ENCODE measurements at regions not wholly inside any gene's neighbourhood (a gene's known extent, or its start where the extent isn't known, plus 50 kb on each side); places are given as distances from the start of the nearest gene placed in this dataset.

- Histone ChIP-seq H3K36me3 (no peaks in the 10 kb centered on the region), H3K4me3 (ENCODE audit: low read depth, low read length) (no peak overlapping the region), H3K27me3 (no peaks in the 10 kb centered on the region), H3K9me3 (no peaks in the 10 kb centered on the region), H3K4me1 (no peaks in the 10 kb centered on the region)
- DNase-seq, result no peak
- no peak for TF ChIP-seq CTCF (IDR thresholded peaks at IDR 0.05; ENCODE audit: low read depth, low read length)
Measured at GRCh38 chr21:29413683-29414082, 115.0 kb downstream of the BACH1 start.

DNA sequence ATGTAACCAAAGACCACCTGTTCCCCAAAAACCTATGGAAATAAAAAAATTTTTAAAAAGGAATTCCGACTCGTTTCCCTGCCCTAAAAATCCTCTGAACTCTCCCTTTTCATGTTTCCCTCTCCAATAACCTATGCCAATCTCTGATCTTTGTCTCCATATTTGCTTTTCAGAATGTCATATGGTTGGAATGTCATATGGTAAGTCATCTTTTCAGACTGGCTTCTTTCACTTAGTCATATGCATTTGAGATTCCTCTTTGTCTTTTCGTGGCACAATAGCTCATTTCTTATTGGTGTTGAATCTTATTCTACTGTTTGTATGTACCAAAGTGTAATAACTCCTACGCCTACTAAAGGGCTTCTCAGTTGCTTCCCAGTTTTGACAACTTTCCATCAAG is 117.5 kb downstream of the BACH1 start:
- Histone ChIP-seq H3K27me3 (no peaks in the 10 kb centered on the region), H3K4me3 (ENCODE audit: low read depth, low read length) (no peak overlapping the region), H3K9me3 (no peaks in the 10 kb centered on the region), H3K4me1 (no peaks in the 10 kb centered on the region), H3K36me3 (no peaks in the 10 kb centered on the region)
- no peak for TF ChIP-seq CTCF (IDR thresholded peaks at IDR 0.05; ENCODE audit: low read depth, low read length)
- DNase-seq, result no peak

GRCh38 chr21:29418813-29419212 is 120.1 kb downstream of the BACH1 start:
- no peaks in the 10 kb centered on the region for H3K9me3 ChIP-seq
- H3K4me3 ChIP-seq (ENCODE audit: low read depth, low read length), result no peak overlapping the region
- no peaks in the 10 kb centered on the region for H3K36me3 ChIP-seq
- no peaks in the 10 kb centered on the region for H3K27me3 ChIP-seq
- no peak for TF ChIP-seq CTCF (IDR thresholded peaks at IDR 0.05; ENCODE audit: low read depth, low read length)
- DNase-seq, result no peak
- no peaks in the 10 kb centered on the region for H3K4me1 ChIP-seq

GRCh38 chr21:29419422-29419821 is 120.7 kb downstream of the BACH1 start:
- TF ChIP-seq CTCF (IDR thresholded peaks at IDR 0.05; ENCODE audit: low read depth, low read length), result no peak
- H3K36me3 ChIP-seq, result no peaks in the 10 kb centered on the region
- no peak overlapping the region for H3K4me3 ChIP-seq (ENCODE audit: low read depth, low read length)
- no peaks in the 10 kb centered on the region for H3K9me3 ChIP-seq
- DNase-seq, result no peak
- no peaks in the 10 kb centered on the region for H3K4me1 ChIP-seq
- no peaks in the 10 kb centered on the region for H3K27me3 ChIP-seq

DNA sequence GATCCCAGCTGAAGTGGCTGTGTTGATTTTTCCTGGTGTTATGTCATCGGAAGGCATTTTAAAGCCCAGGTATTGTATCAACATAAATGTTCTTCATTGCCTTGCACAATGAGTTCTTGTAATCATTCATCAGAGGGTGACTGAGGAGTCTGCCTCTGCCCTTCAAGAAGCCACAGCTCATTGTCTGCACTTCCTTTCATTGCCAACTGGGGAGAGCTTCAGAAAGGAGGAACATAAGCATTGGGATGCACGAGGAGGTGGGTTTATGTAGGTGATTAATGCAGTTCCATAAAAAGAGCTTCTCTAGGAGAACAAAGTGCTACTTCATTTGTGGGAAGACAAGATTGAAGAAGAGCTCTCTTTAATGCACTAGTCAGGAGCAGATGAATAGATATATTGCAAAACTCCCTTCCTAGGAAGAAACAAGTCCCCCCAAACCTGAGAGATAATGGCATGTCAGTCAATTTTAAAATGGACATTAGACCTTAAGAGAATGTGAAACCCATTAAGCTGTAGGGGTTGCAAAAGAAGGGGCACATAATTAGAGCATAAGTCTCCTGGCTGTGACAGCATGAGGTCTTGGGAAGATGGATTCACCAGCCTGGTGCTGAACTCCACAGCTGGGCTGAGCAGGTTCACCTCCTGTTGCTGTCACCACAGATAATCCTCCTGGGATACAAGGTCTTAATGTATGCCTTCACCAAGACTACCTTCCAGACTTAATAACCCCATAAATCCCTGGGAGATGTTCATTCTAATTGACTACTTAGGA is 124.6 kb downstream of the BACH1 start:
- no peak for DNase-seq
- Histone ChIP-seq H3K36me3 (no peaks in the 10 kb centered on the region), H3K4me3 (ENCODE audit: low read depth, low read length) (no peak overlapping the region), H3K9me3 (no peaks in the 10 kb centered on the region), H3K27me3 (no peaks in the 10 kb centered on the region), H3K4me1 (no peaks in the 10 kb centered on the region)
- TF ChIP-seq CTCF (IDR thresholded peaks at IDR 0.05; ENCODE audit: low read depth, low read length), result no peak

- no peaks in the 10 kb centered on the region for H3K4me1 ChIP-seq
- H3K27me3 ChIP-seq, result no peaks in the 10 kb centered on the region
- no peaks in the 10 kb centered on the region for H3K9me3 ChIP-seq
- H3K4me3 ChIP-seq (ENCODE audit: low read depth, low read length), result no peak overlapping the region
- H3K36me3 ChIP-seq, result no peaks in the 10 kb centered on the region
- no peak for DNase-seq
- TF ChIP-seq CTCF (IDR thresholded peaks at IDR 0.05; ENCODE audit: low read depth, low read length), result no peak
Measured at GRCh38 chr21:29424728-29425127, 126.0 kb downstream of the BACH1 start.
